ENCODE measurements at regions not wholly inside any gene's neighbourhood (a gene's known extent, or its start where the extent isn't known, plus 50 kb on each side); places are given as distances from the start of the nearest gene placed in this dataset.

GRCh38 chr9:3099646-3100045, 255.8 kb upstream of the PUM3 start:
- no peak for TF ChIP-seq CTCF (IDR thresholded peaks at IDR 0.05; ENCODE audit: low read length, missing control alignments)
- no peak for DNase-seq (ENCODE audit: low read depth)
- no peak overlapping the region for H3K4me3 ChIP-seq (replicated peaks; ENCODE audit: low read depth, low read length)

- DNase-seq (ENCODE audit: low read depth), result no peak
- H3K4me3 ChIP-seq (replicated peaks; ENCODE audit: low read depth, low read length), result no peak overlapping the region
- no peak for TF ChIP-seq CTCF (IDR thresholded peaks at IDR 0.05; ENCODE audit: low read length, missing control alignments)
These were observed 244.3 kb upstream of the PUM3 start for GRCh38 chr9:3088219-3088618.

- no peak for TF ChIP-seq CTCF (IDR thresholded peaks at IDR 0.05; ENCODE audit: low read length, missing control alignments)
- no peak for DNase-seq (ENCODE audit: low read depth)
- H3K4me3 ChIP-seq (replicated peaks; ENCODE audit: low read depth, low read length), result no peak overlapping the region
These were observed 243.8 kb upstream of the PUM3 start for GRCh38 chr9:3087697-3088096.

GRCh38 chr9:3080951-3081350, 237.1 kb upstream of the PUM3 start:
- no peak for DNase-seq (ENCODE audit: low read depth)
- no peak overlapping the region for H3K4me3 ChIP-seq (replicated peaks; ENCODE audit: low read depth, low read length)
- no peak for TF ChIP-seq CTCF (IDR thresholded peaks at IDR 0.05; ENCODE audit: low read length, missing control alignments)

- no peak for TF ChIP-seq CTCF (IDR thresholded peaks at IDR 0.05; ENCODE audit: low read length, missing control alignments)
- no peak for DNase-seq (ENCODE audit: low read depth)
- no peak overlapping the region for H3K4me3 ChIP-seq (replicated peaks; ENCODE audit: low read depth, low read length)
These were observed 230.4 kb upstream of the PUM3 start for GRCh38 chr9:3074247-3074646.

- DNase-seq (ENCODE audit: low read depth), result no peak
- no peak for TF ChIP-seq CTCF (IDR thresholded peaks at IDR 0.05; ENCODE audit: low read length, missing control alignments)
- no peak overlapping the region for H3K4me3 ChIP-seq (replicated peaks; ENCODE audit: low read depth, low read length)
These were observed 222.7 kb upstream of the PUM3 start for GRCh38 chr9:3066591-3066990.

- TF ChIP-seq CTCF (IDR thresholded peaks at IDR 0.05; ENCODE audit: low read length, missing control alignments), result no peak
- no peak overlapping the region for H3K4me3 ChIP-seq (replicated peaks; ENCODE audit: low read depth, low read length)
- DNase-seq (ENCODE audit: low read depth), result no peak
These were observed 216.0 kb upstream of the PUM3 start for GRCh38 chr9:3059781-3060468.

All from fibroblast of pulmonary artery (primary cell).